HepG2 (cell line): ENCODE measurements at regions not wholly inside any gene's neighbourhood (a gene's known extent, or its start where the extent isn't known, plus 50 kb on each side); places are given as distances from the start of the nearest gene placed in this dataset.

Source experiments
- CTCF ChIP-seq: sonication (generic); formaldehyde crosslinking; IDR thresholded peaks from 2 replicates; pipeline ENCODE4 v1.5.0; 2020; ENCODE audit warnings: mild to moderate bottlenecking, missing genetic modification reagents, moderate library complexity
- EP300 ChIP-seq, 3 experiments: sonication (generic) in 1 of 3; formaldehyde crosslinking in 1 of 3; IDR thresholded peaks; 2 replicates each; pipeline versions ENCODE4 v1.5.1 to v1.6.1; 2011 to 2020; ENCODE audit warnings: low read depth in 2 of 3, low read length in 2 of 3, borderline replicate concordance in 1 of 3, improper control_type of control experiment in 1 of 3, mild to moderate bottlenecking in 1 of 3, missing genetic modification reagents in 1 of 3, moderate library complexity in 1 of 3
- GABPA ChIP-seq, 2 experiments: IDR thresholded peaks; 2 replicates each; pipeline ENCODE4 v1.6.1; 2011 to 2016; ENCODE audit warnings: low read depth in 2 of 2, low read length in 1 of 2, missing biosample characterization in 1 of 2, missing genetic modification characterization in 1 of 2
- HDAC2 ChIP-seq: sonication (generic); formaldehyde crosslinking; IDR thresholded peaks from 2 replicates; pipeline ENCODE4 v1.4.0; 2020; ENCODE audit warnings: missing genetic modification reagents
- HOXA3 ChIP-seq: sonication (generic); formaldehyde crosslinking; IDR thresholded peaks from 2 replicates; pipeline ENCODE4 v1.5.0; 2020; ENCODE audit warnings: missing genetic modification reagents
- RCOR2 ChIP-seq: IDR thresholded peaks from 2 replicates; pipeline ENCODE4 v1.6.1; 2016; ENCODE audit warnings: missing biosample characterization, missing genetic modification reagents
- ZNF792 ChIP-seq: IDR thresholded peaks from 2 replicates; pipeline ENCODE4 v1.6.1; 2016

- TF ChIP-seq EP300 (IDR thresholded peaks at IDR 0.05; ENCODE audit: low read depth in 2 of 2, low read length in 2 of 2) (no peak), EP300 (CRISPR knock-in tag; IDR thresholded peaks at IDR 0.05; ENCODE audit: borderline replicate concordance) (no peak), RCOR2 (CRISPR knock-in tag) (no peak), HOXA3 (CRISPR knock-in tag) (no peak), GABPA (IDR thresholded peaks at IDR 0.05; ENCODE audit: low read depth, low read length) (no peak), GABPA (CRISPR knock-in tag; IDR thresholded peaks at IDR 0.05; ENCODE audit: low read depth) (no peak), HDAC2 (CRISPR knock-in tag) (no peak), ZNF792 (no peak), CTCF (CRISPR knock-in tag) (no peak)
Measured at GRCh38 chr5:74510476-74511075, 130.0 kb downstream of the ENC1 start.
